H1 (cell line): ENCODE measurements at regions not wholly inside any gene's neighbourhood (a gene's known extent, or its start where the extent isn't known, plus 50 kb on each side); places are given as distances from the start of the nearest gene placed in this dataset.

ENCODE experiments used
- CTCF ChIA-PET: fragments of 300-600 bp; sonication (Branson Sonifier 250); formaldehyde crosslinking; loops from one replicate; lab custom pipeline; 2021; ENCODE audit not compliant: partially characterized antibody; lab: Charles Lee
- POLR2A ChIA-PET: fragments of 300-600 bp; sonication (Branson Sonifier 250); formaldehyde crosslinking; loops from one replicate; lab custom pipeline; 2021; ENCODE audit warnings: inconsistent platforms; ENCODE audit not compliant: partially characterized antibody; lab: Charles Lee
- DNase-seq, 2 experiments: peaks; one replicate each; pipeline versions ENCODE4 v3.0.0 to v3.0.0-alpha.2; 2010 to 2022; ENCODE audit warnings: low spot score in 2 of 2, low read depth in 1 of 2, mixed read lengths in 1 of 2
- FAIRE-seq: peaks from 2 replicates; lab custom pipeline; 2011; peaks lifted over from hg19 to GRCh38; lab: Jason Lieb, UNC
- H2AFZ ChIP-seq: 2 replicates; pipeline ENCODE4 v1.8.1; 2012; ENCODE audit warnings: low read length, inconsistent platforms
- H2AK5ac ChIP-seq: 2 replicates; pipeline ENCODE4 v1.6.1; 2013; ENCODE audit warnings: low read depth, low read length
- H2BK120ac ChIP-seq: replicated peaks from 2 replicates; pipeline ENCODE3; 2013; ENCODE audit warnings: low read depth, low read length, inconsistent platforms
- H2BK12ac ChIP-seq: 2 replicates; pipeline ENCODE4 v1.6.1; 2013; ENCODE audit warnings: low read depth, low read length
- H2BK15ac ChIP-seq: 2 replicates; pipeline ENCODE4 v1.6.1; 2013; ENCODE audit warnings: low read length
- H2BK20ac ChIP-seq: 2 replicates; pipeline ENCODE4 v1.6.1; 2013; ENCODE audit warnings: low read length
- H2BK5ac ChIP-seq: 2 replicates; pipeline ENCODE4 v1.6.1; 2013; ENCODE audit warnings: low read depth, low read length
- H3K14ac ChIP-seq: 2 replicates; pipeline ENCODE4 v1.6.1; 2013; ENCODE audit warnings: inconsistent platforms; ENCODE audit not compliant: insufficient read length
- H3K18ac ChIP-seq: 2 replicates; pipeline ENCODE4 v1.6.1; 2013; ENCODE audit warnings: low read length; ENCODE audit errors: extremely low read depth
- H3K23ac ChIP-seq: 2 replicates; pipeline ENCODE4 v1.6.1; 2013; ENCODE audit warnings: inconsistent platforms; ENCODE audit not compliant: insufficient read length
- H3K23me2 ChIP-seq: 2 replicates; pipeline ENCODE4 v1.6.1; 2013; ENCODE audit warnings: low read depth, low read length
- H3K27ac ChIP-seq: 2 replicates; pipeline ENCODE4 v1.6.1; 2011; ENCODE audit warnings: low read depth, low read length, inconsistent platforms
- H3K27me3 ChIP-seq, 4 experiments: replicated peaks in 1 of 4; 1 replicate in 1 of 4; 2 replicates in 3 of 4; pipeline versions ENCODE4 v1.6.1 to v1.8.1; 2011 to 2013; ENCODE audit warnings: low read length in 3 of 4, mild to moderate bottlenecking in 3 of 4, inconsistent platforms in 2 of 4, mixed read lengths in 2 of 4, moderate library complexity in 1 of 4; ENCODE audit not compliant: control insufficient read depth in 3 of 4, insufficient read depth in 3 of 4; ENCODE audit errors: extremely low read depth in 1 of 4
- H3K36me3 ChIP-seq, 4 experiments: 2 replicates each; pipeline versions ENCODE4 v1.6.1 to v1.8.1; 2011 to 2013; ENCODE audit warnings: mild to moderate bottlenecking in 4 of 4, low read length in 3 of 4, moderate library complexity in 2 of 4, control low read depth in 1 of 4, inconsistent platforms in 1 of 4; ENCODE audit not compliant: insufficient read depth in 4 of 4, control insufficient read depth in 2 of 4
- H3K4ac ChIP-seq: replicated peaks from 2 replicates; pipeline ENCODE3; 2013; ENCODE audit warnings: low read length, low read depth, mixed read lengths, inconsistent platforms; ENCODE audit not compliant: insufficient read length
- H3K4me1 ChIP-seq, 4 experiments: replicated peaks in 1 of 4; 1 replicate in 1 of 4; 2 replicates in 3 of 4; pipeline versions ENCODE4 v1.6.1 to v1.8.1; 2011 to 2013; ENCODE audit warnings: low read length in 3 of 4, inconsistent platforms in 2 of 4, mixed read lengths in 1 of 4; ENCODE audit not compliant: insufficient read depth in 4 of 4, control insufficient read depth in 3 of 4
- H3K4me2 ChIP-seq, 2 experiments: 2 replicates each; pipeline versions ENCODE4 v1.6.1 to v1.8.1; 2011 to 2013; ENCODE audit warnings: low read depth in 2 of 2, low read length in 2 of 2, control low read depth in 1 of 2, inconsistent platforms in 1 of 2, mild to moderate bottlenecking in 1 of 2; ENCODE audit not compliant: insufficient read depth in 1 of 2
- H3K4me3 ChIP-seq, 4 experiments: fragments of 200-600, 300-600 bp in 1 of 4; sonication (generic), shearing (Covaris generic), sonication (Bioruptor Twin) in 1 of 4; 2 replicates each; pipeline versions ENCODE4 v1.5.1 to v1.8.1; 2011 to 2016; ENCODE audit warnings: low read length in 4 of 4, low read depth in 3 of 4, control low read depth in 2 of 4, inconsistent platforms in 2 of 4, mild to moderate bottlenecking in 2 of 4, mixed read lengths in 1 of 4, moderate library complexity in 1 of 4; ENCODE audit not compliant: insufficient read depth in 2 of 4; ENCODE audit errors: extremely low read depth in 1 of 4
- H3K56ac ChIP-seq: replicated peaks from 2 replicates; pipeline ENCODE3; 2013; ENCODE audit warnings: low read depth, mild to moderate bottlenecking, mixed read lengths, low read length, inconsistent platforms; ENCODE audit not compliant: insufficient read length
- H3K79me1 ChIP-seq: 2 replicates; pipeline ENCODE4 v1.6.1; 2013; ENCODE audit warnings: low read depth, low read length, control low read depth
- H3K79me2 ChIP-seq, 2 experiments: 2 replicates each; pipeline versions ENCODE4 v1.6.1 to v1.8.1; 2012 to 2013; ENCODE audit warnings: low read length in 2 of 2, mild to moderate bottlenecking in 2 of 2, inconsistent platforms in 1 of 2; ENCODE audit not compliant: insufficient read depth in 2 of 2, control insufficient read depth in 1 of 2
- H3K9ac ChIP-seq, 4 experiments: replicated peaks in 1 of 4; 1 replicate in 1 of 4; 2 replicates in 3 of 4; pipeline versions ENCODE4 v1.6.1 to v1.8.1; 2011 to 2013; ENCODE audit warnings: low read depth in 3 of 4, low read length in 3 of 4, control low read depth in 2 of 4, mild to moderate bottlenecking in 2 of 4, moderate library complexity in 2 of 4, inconsistent platforms in 1 of 4; ENCODE audit errors: extremely low read depth in 1 of 4
- H3K9me3 ChIP-seq, 2 experiments: 2 replicates each; pipeline versions ENCODE4 v1.6.1 to v1.8.1; 2012 to 2013; ENCODE audit warnings: mild to moderate bottlenecking in 2 of 2, moderate library complexity in 2 of 2, control low read depth in 1 of 2, inconsistent platforms in 1 of 2, low read depth in 1 of 2, low read length in 1 of 2, mixed read lengths in 1 of 2; ENCODE audit not compliant: insufficient read depth in 2 of 2
- H4K20me1 ChIP-seq, 2 experiments: replicated peaks in 1 of 2; 2 replicates each; pipeline versions ENCODE3 to v1.8.1; 2011 to 2013; ENCODE audit warnings: inconsistent platforms in 2 of 2, low read length in 2 of 2, mild to moderate bottlenecking in 1 of 2; ENCODE audit not compliant: insufficient read depth in 2 of 2, control insufficient read depth in 1 of 2
- H4K5ac ChIP-seq: 2 replicates; pipeline ENCODE4 v1.6.1; 2013; ENCODE audit warnings: low read length, low read depth, mixed read lengths, inconsistent platforms; ENCODE audit not compliant: insufficient read length
- H4K8ac ChIP-seq: 2 replicates; pipeline ENCODE4 v1.8.0; 2013; ENCODE audit warnings: mild to moderate bottlenecking, moderate library complexity, low read length, inconsistent platforms; ENCODE audit not compliant: insufficient read depth; ENCODE audit errors: extremely low read depth
- H4K91ac ChIP-seq: replicated peaks from 2 replicates; pipeline ENCODE3; 2013; ENCODE audit warnings: low read length, mixed read lengths, inconsistent platforms; ENCODE audit not compliant: insufficient read length
- JUN ChIP-seq: IDR thresholded peaks from 2 replicates; pipeline ENCODE4 v1.6.1; 2011; ENCODE audit warnings: low read depth, mild to moderate bottlenecking, improper control_type of control experiment, low read length
- POU5F1 ChIP-seq: IDR thresholded peaks from 2 replicates; pipeline ENCODE4 v1.6.1; 2011; ENCODE audit warnings: low read depth, mild to moderate bottlenecking, low read length, moderate library complexity
- RBBP5 ChIP-seq: IDR thresholded peaks from 2 replicates; pipeline ENCODE4 v1.7.1; 2012; ENCODE audit warnings: low read depth, mild to moderate bottlenecking, inconsistent platforms, low read length, moderate library complexity, borderline replicate concordance
- SIRT6 ChIP-seq: IDR thresholded peaks from one replicate; pipeline ENCODE4 v1.7.1; 2012; ENCODE audit warnings: low read length, inconsistent platforms
- WGBS, 2 experiments: shearing (Covaris generic) in 1 of 2; methylation state at CpG; one replicate each; pipeline versions ENCODE4 v1.1.6 to v1.1.7; 2013 to 2015; ENCODE audit warnings: low lambda C conversion rate in 2 of 2, mixed read lengths in 2 of 2, inconsistent platforms in 1 of 2, low coverage in 1 of 2, missing lambda C conversion rate in 1 of 2; ENCODE audit not compliant: insufficient replicate concordance in 2 of 2, insufficient coverage in 1 of 2, insufficient read length in 1 of 2; ENCODE audit errors: extremely low coverage in 1 of 2, missing lambda C conversion rate in 1 of 2; 5-methylcytosine and 5-hydroxymethylcytosine counted together

- Histone ChIP-seq H2BK120ac (no peak overlapping the region), H3K4me3 (no peak overlapping the region), H4K8ac (no peak overlapping the region), H3K23me2 (no peaks in the 10 kb centered on the region), H3K36me3 (no peaks in the 10 kb centered on the region), H2BK20ac (no peak overlapping the region), H3K4me2 (no peak overlapping the region), H2AK5ac (no peak overlapping the region), H3K27me3 (no peaks in the 10 kb centered on the region; a peak in 1 of 7 replicates), H2BK15ac (no peak overlapping the region; the same call in 1 of the 2 replicates), H4K91ac (no peak overlapping the region), H3K18ac (no peak overlapping the region), H3K4ac (no peak overlapping the region), H3K23ac (no peak overlapping the region), H3K4me1 (no peaks in the 10 kb centered on the region; a peak in 1 of 7 replicates), H3K9me3 (no peaks in the 10 kb centered on the region), H3K14ac (no peak overlapping the region), H3K9ac (no peak overlapping the region), H3K56ac (no peak overlapping the region), H2AFZ (no peak overlapping the region), H3K79me2 (no peaks in the 10 kb centered on the region), H2BK5ac (no peak overlapping the region), H2BK12ac (no peak overlapping the region), H3K27ac (no peak overlapping the region), H3K79me1 (no peaks in the 10 kb centered on the region), H4K5ac (no peak overlapping the region), H4K20me1 (no peaks in the 10 kb centered on the region)
- FAIRE-seq (no peak), DNase-seq (no peak)
- ChIA-PET CTCF (no interaction called here), POLR2A (no interaction called here)
- whole genome bisulfite sequencing, 2 experiments = 92% methylated on average over 2 of the region's 2 CpGs; no CpG with 5 or more reads in 1 of the 2 experiments
- no peak for TF ChIP-seq SIRT6
- no peak for TF ChIP-seq JUN
- no peak for TF ChIP-seq RBBP5
- no peak for TF ChIP-seq POU5F1
Measured at GRCh38 chr10:62511656-62512055, 137.5 kb downstream of the ZNF365 start.
